NCI-H82 treated with DMSO at 0.1 percent for 48 hours (cell line): ENCODE measurements at regions not wholly inside any gene's neighbourhood (a gene's known extent, or its start where the extent isn't known, plus 50 kb on each side); places are given as distances from the start of the nearest gene placed in this dataset.

Experiments used
- DNase-seq: peaks from one replicate; lab custom pipeline; 2025; ENCODE audit not compliant: unreplicated experiment; lab: John Stamatoyannopoulos, UW

- no peak for DNase-seq
Observed at GRCh38 chr1:30043731-30044408, 679.5 kb downstream of the MATN1 start.

- DNase-seq, result no peak
Observed at GRCh38 chr1:30043256-30043655, 680.1 kb downstream of the MATN1 start.

GRCh38 chr1:30042438-30043147 lies 680.8 kb downstream of the MATN1 start:
- DNase-seq, result no peak

- DNase-seq, result no peak
Observed at GRCh38 chr1:30041741-30042437, 681.5 kb downstream of the MATN1 start.

- no peak for DNase-seq
Observed at GRCh38 chr1:30040081-30041019, 683.0 kb downstream of the MATN1 start.

- no peak for DNase-seq
Observed at GRCh38 chr1:30039354-30040080, 683.9 kb downstream of the MATN1 start.

GRCh38 chr1:30038134-30039025 lies 685.0 kb downstream of the MATN1 start:
- DNase-seq, result no peak

- no peak for DNase-seq
Observed at GRCh38 chr1:30037251-30038118, 685.9 kb downstream of the MATN1 start.

GRCh38 chr1:30036666-30037065 lies 686.7 kb downstream of the MATN1 start:
- DNase-seq, result no peak

- DNase-seq, result no peak
Observed at GRCh38 chr1:30036229-30036547, 687.2 kb downstream of the MATN1 start.

GRCh38 chr1:30035522-30036228 lies 687.7 kb downstream of the MATN1 start:
- DNase-seq, result no peak

- no peak for DNase-seq
Observed at GRCh38 chr1:30034627-30035521, 688.5 kb downstream of the MATN1 start.

GRCh38 chr1:30034105-30034626 lies 689.2 kb downstream of the MATN1 start:
- DNase-seq, result no peak

GRCh38 chr1:30033256-30034104 lies 689.9 kb downstream of the MATN1 start:
- DNase-seq, result no peak

- no peak for DNase-seq
Observed at GRCh38 chr1:30032302-30032701, 691.1 kb downstream of the MATN1 start.

- no peak for DNase-seq
Observed at GRCh38 chr1:30029677-30030076, 693.7 kb downstream of the MATN1 start.
